CD4-positive, alpha-beta T cell (primary cell): ENCODE measurements at regions not wholly inside any gene's neighbourhood (a gene's known extent, or its start where the extent isn't known, plus 50 kb on each side); places are given as distances from the start of the nearest gene placed in this dataset.
A peak's percentile ranks its signal among the peaks of the same experiment; 100 is the strongest.

Experiments used
- ATAC-seq: fragments of 200-7000 bp; cut with Tn5 transposase; one replicate; pipeline ENCODE4 v1.10.0; 2022; ENCODE audit warnings: mild to moderate bottlenecking; ENCODE audit not compliant: poor library complexity
- CTCF ChIA-PET: fragments of 350-600 bp; sonication (Branson Sonifier 250); formaldehyde crosslinking; loops from one replicate; lab custom pipeline; 2021; ENCODE audit warnings: antibody characterized with exemption, inconsistent platforms; lab: Charles Lee
- POLR2A ChIA-PET: fragments of 350-600 bp; sonication (Branson Sonifier 250); formaldehyde crosslinking; loops from one replicate; lab custom pipeline; 2021; ENCODE audit warnings: antibody characterized with exemption, inconsistent platforms; lab: Charles Lee
- DNase-seq, 14 experiments: peaks; one replicate each; pipeline ENCODE4 v3.0.0-alpha.2; 2013 to 2020; ENCODE audit warnings: mixed read lengths in 2 of 14
- H3K27ac ChIP-seq, 2 donors: one replicate each; pipeline versions ENCODE4 v1.5.1 to v1.7.0; 2013; ENCODE audit warnings: low read length in 2 of 2, low read depth in 1 of 2, mild to moderate bottlenecking in 1 of 2
- H3K27me3 ChIP-seq, 2 experiments: 1 replicate in 1 of 2; 2 replicates in 1 of 2; pipeline versions ENCODE4 v1.6.1 to v1.7.0; 2013; ENCODE audit warnings: low read length in 2 of 2, control low read depth in 1 of 2, mild to moderate bottlenecking in 1 of 2, moderate library complexity in 1 of 2; ENCODE audit not compliant: insufficient read depth in 2 of 2, control insufficient read depth in 1 of 2
- H3K36me3 ChIP-seq: one replicate; pipeline ENCODE4 v1.6.1; 2013; ENCODE audit warnings: low read length, control low read depth; ENCODE audit not compliant: insufficient read depth
- H3K4me1 ChIP-seq: one replicate; pipeline ENCODE4 v1.6.1; 2013; ENCODE audit warnings: low read length, control low read depth; ENCODE audit not compliant: insufficient read depth
- H3K4me3 ChIP-seq: one replicate; pipeline ENCODE4 v1.5.1; 2013; ENCODE audit warnings: mild to moderate bottlenecking, low read length, moderate library complexity
- H3K9me3 ChIP-seq, 2 experiments: 1 replicate in 1 of 2; 2 replicates in 1 of 2; pipeline versions ENCODE4 v1.6.1 to v1.7.0; 2013; ENCODE audit warnings: low read length in 2 of 2, mild to moderate bottlenecking in 2 of 2, control low read depth in 1 of 2, moderate library complexity in 1 of 2; ENCODE audit not compliant: control insufficient read depth in 1 of 2, insufficient read depth in 1 of 2
- H3K27ac Mint-ChIP-seq: one replicate; pipeline ENCODE4 v1.8.0; 2020; ENCODE audit warnings: mixed read lengths
- H3K27me3 Mint-ChIP-seq: one replicate; pipeline ENCODE4 v1.8.0; 2021; ENCODE audit warnings: mixed read lengths
- H3K36me3 Mint-ChIP-seq: one replicate; pipeline ENCODE4 v1.8.0; 2021; ENCODE audit warnings: low read depth, mixed read lengths
- H3K4me1 Mint-ChIP-seq: one replicate; pipeline ENCODE4 v1.8.0; 2021; ENCODE audit warnings: low read depth, mixed read lengths
- H3K4me3 Mint-ChIP-seq: one replicate; pipeline ENCODE4 v1.8.0; 2020; ENCODE audit warnings: mild to moderate bottlenecking, mixed read lengths
- H3K9me3 Mint-ChIP-seq: one replicate; pipeline ENCODE4 v1.8.0; 2020; ENCODE audit warnings: mixed read lengths
- intact Hi-C, 2 experiments: fragments of 100-400 bp; cut with DNase I in 1 of 2; cut with micrococcal nuclease in 1 of 2; formaldehyde crosslinking; loops; one replicate each; pipeline versions ENCODE4 v1.15.1 to v1.9.0; 2023 to 2025; cut with DNase I, micrococcal nuclease
- TF ChIP-seq, protein P1 (sequence below): fragments of 200-600 bp; IDR thresholded peaks from one replicate; pipeline ENCODE4 v1.8.0; 2022; ENCODE audit warnings: antibody characterized with exemption, mild to moderate bottlenecking

DNA sequence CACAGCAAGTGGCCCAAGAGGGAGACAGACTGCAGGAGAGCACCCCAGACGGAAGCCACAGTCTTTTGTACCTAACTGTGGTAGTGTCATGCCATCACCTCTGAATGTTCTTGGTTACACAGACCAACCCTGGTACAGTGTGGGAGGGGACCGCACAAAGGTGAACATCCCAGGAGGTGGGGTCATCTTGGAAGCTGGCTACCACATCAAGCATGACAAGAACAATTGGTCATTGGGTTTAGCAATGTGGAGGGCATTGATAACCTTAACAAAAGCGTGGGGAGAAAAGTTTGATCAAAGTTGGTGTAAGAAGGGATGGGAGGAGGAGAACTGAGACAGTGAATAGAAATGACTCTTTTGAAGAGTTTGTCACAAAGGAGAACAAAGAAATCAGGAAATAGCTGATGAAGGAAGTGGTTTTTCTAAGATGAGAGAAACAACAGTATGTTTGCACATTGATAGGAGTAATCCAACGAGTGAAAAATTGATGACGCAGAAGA lies 87.1 kb upstream of the CACNA1E start:
- intact Hi-C loops, result loop anchor here in 1 of 2 experiments (1.0 to 2.0 kb wide), 2 partner anchors 29 to 311 kb away; no protein-coding TSS in a partner anchor
- peaks cover 83% of the 10 kb centered on the region for H3K4me1 ChIP-seq
- Mint-ChIP-seq H3K9me3 (no peaks in the 10 kb centered on the region), H3K27me3 (no peaks in the 10 kb centered on the region), H3K4me3 (no peak overlapping the region), H3K27ac (no peak overlapping the region), H3K36me3 (no peaks in the 10 kb centered on the region), H3K4me1 (peaks cover 53% of the 10 kb centered on the region)
- H3K36me3 ChIP-seq, result no peaks in the 10 kb centered on the region
- H3K9me3 ChIP-seq, result no peaks in the 10 kb centered on the region
- DNase-seq (peak; percentile 31 to 84 (median 52)), ATAC-seq (peak; percentile 88)
- ChIA-PET POLR2A (interaction anchor here (0.6 to 2.6 kb wide), 14 partner anchors 9 to 894 kb away, joined by 3 to 14 read pairs (median 3); partner anchors contain the start of gene ACBD6), CTCF (interaction anchor here (1.0 to 1.5 kb wide), 4 partner anchors 10 to 29 kb away, joined by 3 to 4 read pairs (median 4); no protein-coding TSS in a partner anchor)
- no peaks in the 10 kb centered on the region for H3K27me3 ChIP-seq
- peak overlapping the region; percentile 64 to 66 for H3K27ac ChIP-seq
- H3K4me3 ChIP-seq, result peak overlapping the region; percentile 23
- TF ChIP-seq, protein P1, sequence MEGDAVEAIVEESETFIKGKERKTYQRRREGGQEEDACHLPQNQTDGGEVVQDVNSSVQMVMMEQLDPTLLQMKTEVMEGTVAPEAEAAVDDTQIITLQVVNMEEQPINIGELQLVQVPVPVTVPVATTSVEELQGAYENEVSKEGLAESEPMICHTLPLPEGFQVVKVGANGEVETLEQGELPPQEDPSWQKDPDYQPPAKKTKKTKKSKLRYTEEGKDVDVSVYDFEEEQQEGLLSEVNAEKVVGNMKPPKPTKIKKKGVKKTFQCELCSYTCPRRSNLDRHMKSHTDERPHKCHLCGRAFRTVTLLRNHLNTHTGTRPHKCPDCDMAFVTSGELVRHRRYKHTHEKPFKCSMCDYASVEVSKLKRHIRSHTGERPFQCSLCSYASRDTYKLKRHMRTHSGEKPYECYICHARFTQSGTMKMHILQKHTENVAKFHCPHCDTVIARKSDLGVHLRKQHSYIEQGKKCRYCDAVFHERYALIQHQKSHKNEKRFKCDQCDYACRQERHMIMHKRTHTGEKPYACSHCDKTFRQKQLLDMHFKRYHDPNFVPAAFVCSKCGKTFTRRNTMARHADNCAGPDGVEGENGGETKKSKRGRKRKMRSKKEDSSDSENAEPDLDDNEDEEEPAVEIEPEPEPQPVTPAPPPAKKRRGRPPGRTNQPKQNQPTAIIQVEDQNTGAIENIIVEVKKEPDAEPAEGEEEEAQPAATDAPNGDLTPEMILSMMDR, result no peak

DNA sequence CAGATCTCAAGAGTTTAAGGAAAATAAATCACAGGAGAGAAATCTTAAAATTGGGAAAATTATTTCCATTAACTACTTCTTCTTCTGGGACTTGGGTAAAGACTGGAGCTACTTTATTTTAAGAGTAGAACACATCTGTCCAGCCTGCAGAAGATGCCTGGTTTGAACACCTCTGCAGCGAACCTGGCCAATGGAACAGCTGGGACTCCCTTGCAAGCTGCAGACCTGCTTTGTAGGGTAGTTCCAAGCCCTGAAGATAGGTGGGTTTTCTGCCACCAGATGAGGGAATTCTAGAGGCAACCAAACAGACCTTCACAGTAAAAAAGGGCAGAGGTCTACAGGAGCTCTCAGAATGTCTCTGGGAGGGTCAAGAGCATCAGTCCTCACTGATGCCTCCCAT lies 86.5 kb upstream of the CACNA1E start:
- peak overlapping the region in 1 of 2 donors; percentile 66 for H3K27ac ChIP-seq
- H3K9me3 ChIP-seq, result no peaks in the 10 kb centered on the region
- intact Hi-C loops, result loop anchor here in 1 of 2 experiments (1.0 to 2.0 kb wide), 2 partner anchors 28 to 312 kb away; no protein-coding TSS in a partner anchor
- H3K27me3 Mint-ChIP-seq, result no peaks in the 10 kb centered on the region
- H3K4me1 ChIP-seq, result peaks cover 79% of the 10 kb centered on the region
- no peaks in the 10 kb centered on the region for H3K36me3 ChIP-seq
- DNase-seq (peak in 3 of 14 experiments; percentile 11 to 35 (median 18)), ATAC-seq (no peak)
- CTCF ChIA-PET, result interaction anchor here (1.0 to 1.8 kb wide), 5 partner anchors 10 to 28 kb away, joined by 3 to 4 read pairs (median 4); no protein-coding TSS in a partner anchor
- H3K4me3 Mint-ChIP-seq, result no peak overlapping the region
- no peaks in the 10 kb centered on the region for H3K9me3 Mint-ChIP-seq
- POLR2A ChIA-PET, result interaction anchor here (0.6 to 2.6 kb wide), 14 partner anchors 10 to 895 kb away, joined by 3 to 14 read pairs (median 3); partner anchors contain the start of gene ACBD6
- H3K27ac Mint-ChIP-seq, result no peak overlapping the region
- no peaks in the 10 kb centered on the region for H3K36me3 Mint-ChIP-seq
- H3K4me3 ChIP-seq, result no peak overlapping the region
- H3K27me3 ChIP-seq, result no peaks in the 10 kb centered on the region
- TF ChIP-seq, protein P1, result no peak
- peaks cover 53% of the 10 kb centered on the region for H3K4me1 Mint-ChIP-seq

DNA sequence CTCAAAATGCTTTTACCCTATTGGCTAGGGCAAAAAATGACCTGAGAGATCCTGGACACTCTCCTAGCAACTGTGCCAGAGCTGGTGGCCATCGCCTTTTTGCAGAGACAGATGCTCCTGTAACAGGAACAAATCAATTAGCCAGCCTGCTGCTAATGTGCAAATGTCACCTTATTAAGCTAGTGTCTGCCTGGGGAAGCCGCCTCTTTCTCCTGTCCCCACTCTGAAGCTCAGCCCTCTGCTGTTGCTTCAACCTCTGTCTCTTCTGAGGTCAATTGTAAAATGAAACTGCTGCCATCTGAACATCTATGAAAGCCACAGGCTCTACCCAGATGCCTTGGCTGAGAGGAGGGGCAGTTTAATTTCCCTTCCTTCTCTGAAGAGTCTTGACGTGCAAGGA lies 85.5 kb upstream of the CACNA1E start:
- Mint-ChIP-seq H3K27ac (no peak overlapping the region), H3K9me3 (no peaks in the 10 kb centered on the region), H3K36me3 (no peaks in the 10 kb centered on the region), H3K27me3 (no peaks in the 10 kb centered on the region), H3K4me3 (peak overlapping the region; percentile 47), H3K4me1 (peaks cover 51% of the 10 kb centered on the region)
- Histone ChIP-seq H3K4me1 (peaks cover 69% of the 10 kb centered on the region), H3K9me3 (no peaks in the 10 kb centered on the region), H3K4me3 (no peak overlapping the region), H3K27ac (peak overlapping the region; percentile 33 to 66), H3K27me3 (no peaks in the 10 kb centered on the region), H3K36me3 (no peaks in the 10 kb centered on the region)
- intact Hi-C loops, result loop anchor here in 1 of 2 experiments (2.0 kb wide), 1 partner anchor 313 kb away; no protein-coding TSS in a partner anchor
- CTCF ChIA-PET, result interaction anchor here (1.4 to 1.8 kb wide), 3 partner anchors 10 to 208 kb away, joined by 4 to 10 read pairs (median 5); no protein-coding TSS in a partner anchor
- ATAC-seq, result peak; percentile 17
- DNase-seq, result peak in 10 of 14 experiments; percentile 7 to 75 (median 18)
- TF ChIP-seq, protein P1, result no peak
- POLR2A ChIA-PET, result interaction anchor here (0.6 to 2.6 kb wide), 9 partner anchors 8 to 309 kb away, joined by 3 to 14 read pairs (median 3); partner anchors contain the start of gene IER5
